HG02763 (cell line): ENCODE measurements at regions not wholly inside any gene's neighbourhood (a gene's known extent, or its start where the extent isn't known, plus 50 kb on each side); places are given as distances from the start of the nearest gene placed in this dataset.
"Not testable (repeated sequence)": the region's sequence is repeated elsewhere in the genome, so short reads cannot be mapped to it uniquely, and the experiment has no call there.

ENCODE experiments used
- ATAC-seq: cut with Tn5 transposase; IDR thresholded peaks from one replicate; pipeline ENCODE4 v1.9.1; 2021; ENCODE audit warnings: mild to moderate bottlenecking, moderate library complexity; ENCODE audit not compliant: unreplicated experiment

DNA sequence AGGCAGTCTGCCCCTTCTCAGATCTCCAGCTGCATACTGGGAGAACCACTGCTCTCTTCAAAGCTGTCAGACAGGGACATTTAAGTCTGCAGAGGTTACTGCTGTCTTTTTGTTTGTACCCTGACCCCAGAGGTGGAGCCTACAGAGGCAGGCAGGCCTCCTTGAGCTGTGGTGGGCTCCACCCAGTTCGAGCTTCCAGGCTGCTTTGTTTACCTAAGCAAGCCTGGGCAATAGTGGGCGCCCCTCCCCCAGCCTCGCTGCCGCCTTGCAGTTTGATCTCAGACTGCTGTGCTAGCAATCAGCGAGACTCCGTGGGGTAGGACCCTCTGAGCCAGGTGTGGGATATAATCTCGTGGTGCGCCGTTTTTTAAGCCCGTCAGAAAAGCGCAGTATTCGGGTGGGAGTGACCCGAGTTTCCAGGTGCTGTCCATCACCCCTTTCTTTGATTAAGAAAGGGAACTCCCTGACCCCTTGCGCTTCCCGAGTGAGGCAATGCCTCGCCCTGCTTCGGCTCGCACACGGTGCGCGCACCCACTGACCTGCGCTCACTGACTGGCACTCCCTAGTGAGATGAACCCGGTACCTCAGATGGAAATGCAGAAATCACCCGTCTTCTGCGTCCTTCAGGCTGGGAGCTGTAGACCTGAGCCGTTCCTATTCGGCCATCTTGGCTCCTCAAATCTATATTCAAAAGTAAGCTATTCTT lies 224.4 kb downstream of the ZNF326 start:
- ATAC-seq = not testable (repeated sequence)

DNA sequence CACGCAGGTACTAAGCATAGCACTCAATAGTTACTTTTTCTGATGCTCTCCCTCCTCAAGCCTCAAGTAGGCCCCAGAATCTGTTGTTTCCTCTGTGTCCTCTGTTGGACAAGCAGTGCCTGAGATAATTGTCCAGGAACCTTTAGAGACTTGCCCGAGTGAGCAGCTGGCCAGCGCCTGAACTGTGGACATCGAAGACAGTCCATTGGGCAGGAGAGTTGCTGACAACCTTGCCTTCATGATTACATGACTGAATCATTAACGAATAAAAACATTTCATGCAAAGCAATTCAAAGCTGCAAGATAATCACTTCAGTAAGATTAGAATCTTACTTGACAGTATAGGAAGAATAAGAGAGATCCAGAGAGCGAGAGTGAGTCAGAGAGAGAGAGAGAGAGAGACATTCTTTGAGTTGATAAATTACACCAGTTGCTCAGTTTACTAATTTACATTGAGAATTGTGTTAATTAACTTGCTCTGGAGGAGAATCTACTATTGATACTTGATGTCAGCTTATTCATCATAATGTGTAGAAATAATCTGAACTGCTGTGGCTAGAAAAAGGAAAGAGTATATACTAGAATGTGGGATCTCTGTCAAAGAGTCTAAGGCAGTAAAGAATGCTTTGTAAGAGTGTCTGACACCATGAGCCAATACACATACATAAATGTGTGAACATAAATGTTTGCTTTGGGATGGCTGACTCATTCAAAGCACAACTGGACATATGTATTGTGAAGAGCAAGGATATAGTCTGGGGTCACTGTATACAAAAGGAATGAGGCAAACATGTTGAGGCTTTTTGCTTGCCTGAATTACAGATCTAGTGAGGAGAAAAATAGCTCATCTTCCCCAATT lies 216.0 kb downstream of the ZNF326 start:
- no peak for ATAC-seq

DNA sequence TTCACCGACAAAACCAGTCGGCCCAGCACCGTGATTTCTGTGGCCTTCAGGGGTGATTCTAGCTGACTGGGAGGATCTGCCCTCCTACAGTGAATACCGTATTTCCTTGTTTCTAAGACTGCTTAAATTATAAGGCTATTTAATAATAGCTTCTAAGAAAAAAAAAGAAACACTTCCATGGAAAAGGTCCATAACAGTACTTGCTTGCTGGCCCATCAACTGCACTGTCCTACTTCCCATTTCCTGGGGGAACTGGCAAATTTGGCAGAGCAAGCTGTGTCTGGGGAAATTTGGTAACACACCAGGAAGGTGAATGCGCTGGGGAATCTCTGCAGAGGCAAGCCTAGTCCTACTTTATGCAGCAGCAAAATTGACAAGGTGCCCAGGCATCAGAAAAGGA lies 214.0 kb downstream of the ZNF326 start:
- no peak for ATAC-seq

DNA sequence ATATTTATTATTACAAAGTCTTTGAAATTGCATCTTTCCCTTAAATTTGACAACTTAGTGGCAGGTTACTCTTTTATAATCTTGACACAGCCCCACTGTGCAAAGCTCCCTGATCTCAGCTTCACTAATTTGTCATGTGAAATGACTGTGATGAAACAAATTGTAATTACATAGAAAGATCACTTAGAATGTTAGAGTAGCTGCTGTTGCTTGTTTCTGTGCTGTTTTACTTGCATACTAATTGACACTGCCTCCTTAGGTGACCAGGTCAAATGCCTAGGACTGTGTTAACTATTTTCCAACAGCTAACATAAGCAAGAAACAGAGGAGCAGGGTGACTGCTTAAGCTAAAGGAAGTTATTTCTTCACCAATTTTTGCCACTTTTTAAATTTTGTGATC lies 211.3 kb downstream of the ZNF326 start:
- no peak for ATAC-seq

DNA sequence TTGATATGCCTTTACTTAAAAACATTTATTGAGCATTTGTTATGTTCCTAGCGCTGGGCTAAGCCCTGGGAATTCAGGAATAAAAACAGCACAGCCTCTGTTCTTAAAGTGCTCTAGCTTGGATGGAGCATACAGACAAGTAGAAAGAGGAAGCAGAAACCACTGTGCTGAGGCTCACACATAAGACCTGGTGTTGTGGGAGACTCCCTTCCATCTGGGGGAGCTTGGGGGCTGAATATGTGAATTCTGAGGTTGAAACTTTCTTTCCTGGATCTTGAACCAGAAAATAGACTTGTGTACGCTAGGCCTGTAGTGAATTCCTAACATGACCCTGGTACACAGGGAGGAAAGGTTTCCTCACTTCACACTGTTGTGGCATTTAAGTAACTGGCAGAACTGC lies 209.9 kb downstream of the ZNF326 start:
- ATAC-seq = no peak

DNA sequence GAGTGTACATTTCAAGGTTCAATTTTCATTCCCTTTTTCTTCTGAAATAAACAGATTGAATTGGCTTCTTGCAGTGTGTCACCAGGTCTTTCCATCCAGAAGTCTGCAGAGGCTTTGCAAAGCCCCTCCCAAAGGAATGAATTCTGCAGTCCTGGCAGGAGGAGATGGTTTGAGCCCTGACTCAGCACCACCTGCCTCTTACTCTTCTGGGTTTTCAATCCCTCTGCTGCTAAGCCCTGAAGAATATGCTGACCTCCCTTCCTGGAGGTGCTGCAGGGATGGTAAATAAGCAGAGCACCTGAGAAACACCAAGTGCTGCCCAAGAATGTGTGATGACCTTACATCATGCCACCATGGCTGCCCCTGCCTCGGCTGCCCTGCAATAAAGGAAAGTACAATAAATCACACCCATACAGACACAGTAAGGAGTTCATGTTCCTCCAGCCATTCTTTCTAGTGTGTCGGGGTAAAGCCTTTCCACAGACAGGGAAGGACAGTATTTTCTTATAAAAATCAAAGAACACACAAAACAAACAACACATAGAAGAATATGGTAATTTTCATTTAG lies 209.2 kb downstream of the ZNF326 start:
- ATAC-seq = no peak

DNA sequence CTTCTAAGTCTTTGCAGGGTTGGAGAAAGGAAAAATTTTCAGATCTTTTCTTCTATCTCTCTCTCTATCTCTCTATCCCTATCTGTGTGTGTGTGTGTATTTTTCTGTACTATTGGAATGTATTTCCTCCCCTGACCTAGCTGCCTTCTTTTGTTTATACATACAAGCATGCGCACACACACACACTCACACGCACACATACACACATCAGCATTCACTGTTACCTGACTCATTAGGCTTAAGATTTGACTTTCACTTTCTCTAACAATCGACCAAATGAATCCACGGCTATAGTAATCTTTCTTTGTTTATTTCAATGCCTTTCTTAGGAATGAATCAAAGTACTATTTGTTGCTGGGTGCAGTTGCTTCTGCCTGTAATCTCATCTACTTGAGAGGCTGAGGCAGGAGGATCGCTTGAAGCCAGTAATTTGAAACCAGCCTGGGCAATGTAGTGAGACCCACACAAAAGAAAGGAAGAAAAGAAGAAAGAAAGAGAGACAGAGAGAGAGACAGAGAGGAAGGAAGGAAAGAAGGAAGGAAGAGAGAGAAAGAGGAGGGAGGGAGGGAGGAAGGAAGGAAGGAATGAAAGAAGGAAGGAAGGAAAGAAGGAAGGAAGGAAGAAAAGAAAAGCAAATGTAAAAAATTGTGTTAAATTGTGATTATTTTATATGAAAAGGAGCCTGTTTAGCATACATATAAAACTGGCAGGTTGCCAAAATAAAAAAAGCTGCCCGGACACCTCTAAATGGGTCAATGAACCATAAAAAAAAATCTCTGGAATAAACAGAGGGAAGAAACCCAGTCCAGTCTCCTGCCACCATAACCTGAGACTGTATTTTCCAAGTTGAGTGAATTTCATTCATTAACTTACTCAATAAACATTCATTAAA lies 206.8 kb downstream of the ZNF326 start:
- no peak for ATAC-seq

DNA sequence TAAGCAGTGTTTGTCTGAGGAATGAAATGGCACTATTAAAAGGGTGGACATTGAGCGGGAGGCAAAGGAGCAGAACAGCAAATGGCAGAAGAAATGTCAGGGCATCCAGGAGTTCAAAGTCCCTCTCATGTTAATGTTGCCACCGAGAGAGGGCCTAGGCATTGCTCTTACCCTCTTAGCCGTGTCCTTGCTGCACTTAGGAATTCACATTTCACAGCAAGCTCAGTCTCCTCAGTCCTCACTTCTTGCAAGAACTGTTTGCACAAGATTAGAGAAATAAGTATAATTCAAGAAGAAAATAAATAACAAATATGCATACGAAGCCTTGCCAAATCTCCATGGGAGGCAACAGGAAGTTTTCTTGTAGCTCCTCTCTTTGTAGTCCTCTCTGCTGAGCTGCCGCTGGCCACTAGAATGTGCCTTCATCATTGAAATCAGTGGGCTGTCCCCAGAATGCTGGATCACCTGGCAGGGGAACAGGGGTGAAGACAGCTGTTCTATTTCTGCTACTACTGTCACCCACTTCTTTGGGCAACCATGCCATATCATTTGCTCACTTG lies 205.8 kb downstream of the ZNF326 start:
- ATAC-seq = no peak

DNA sequence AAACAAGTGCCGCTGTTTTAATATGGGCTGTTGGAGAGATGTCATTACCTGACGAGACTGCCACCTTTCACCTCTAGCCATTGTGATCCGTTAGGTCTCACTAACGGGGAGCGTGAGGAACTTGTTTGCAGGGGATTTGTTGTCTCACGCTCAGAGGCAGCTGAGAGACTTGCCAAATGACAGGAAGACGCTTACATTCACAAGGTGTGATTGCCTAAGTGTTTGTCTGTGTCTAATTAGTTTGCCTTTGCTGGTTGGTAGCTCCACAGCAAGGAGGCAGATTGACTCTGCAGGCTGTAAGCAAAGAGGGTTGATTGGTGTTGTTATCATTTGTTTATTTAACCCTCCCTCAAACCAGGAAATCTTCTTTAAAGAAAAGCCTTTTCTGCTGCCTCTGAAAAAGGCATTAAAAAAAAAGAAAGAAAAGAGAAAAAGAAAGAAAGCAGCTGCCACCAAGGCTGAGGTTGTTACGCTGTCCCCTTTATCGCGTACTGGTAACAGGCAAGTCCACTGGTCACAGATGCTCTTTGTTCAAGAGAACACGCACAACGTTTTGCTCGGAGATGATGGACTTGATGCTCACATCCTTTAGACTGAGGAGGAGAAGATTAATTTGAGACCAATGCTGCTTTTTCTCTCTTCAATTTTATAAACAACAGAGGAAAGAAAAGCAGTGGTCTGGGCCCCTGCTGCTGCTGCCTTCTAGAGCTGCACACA lies 203.9 kb downstream of the ZNF326 start:
- ATAC-seq = no peak

DNA sequence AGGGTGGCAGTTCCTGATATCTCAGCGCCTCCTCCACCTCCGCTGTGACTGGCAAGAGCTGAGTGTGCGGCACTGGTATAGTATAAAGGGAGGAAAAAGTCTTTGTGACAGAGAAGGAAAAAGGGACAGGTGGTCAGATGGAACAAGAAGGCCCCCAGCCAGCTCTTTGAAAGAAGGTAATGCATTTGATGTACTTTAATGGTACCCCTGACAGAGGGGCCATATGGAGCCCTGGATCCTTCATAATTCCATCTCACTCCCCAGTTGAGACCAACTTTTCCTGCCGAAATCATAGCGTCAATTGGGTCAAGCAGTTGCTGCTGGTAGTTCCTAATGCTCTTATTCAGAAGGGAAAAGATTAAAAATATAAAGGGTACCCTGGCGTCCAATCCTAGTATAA lies 198.2 kb downstream of the ZNF326 start:
- no peak for ATAC-seq

DNA sequence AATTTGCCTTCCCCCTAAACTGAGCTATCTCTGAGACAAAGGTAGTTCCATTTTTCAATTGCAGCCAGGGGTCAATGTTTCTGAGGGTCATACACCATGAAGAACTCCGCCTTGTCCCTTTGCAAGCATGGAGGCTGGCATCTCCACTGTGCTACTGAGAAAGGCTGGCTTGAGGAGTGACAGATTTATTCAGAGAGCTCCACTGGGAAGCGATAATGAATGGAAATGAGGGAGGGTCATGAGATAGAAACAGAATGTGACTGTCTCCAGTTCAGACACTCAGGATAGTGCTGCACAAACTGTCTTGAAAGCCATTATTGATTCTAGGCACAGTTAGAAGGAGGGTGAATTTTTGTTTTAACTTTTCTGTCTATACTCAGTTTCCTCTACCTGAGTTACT lies 197.5 kb downstream of the ZNF326 start:
- no peak for ATAC-seq

DNA sequence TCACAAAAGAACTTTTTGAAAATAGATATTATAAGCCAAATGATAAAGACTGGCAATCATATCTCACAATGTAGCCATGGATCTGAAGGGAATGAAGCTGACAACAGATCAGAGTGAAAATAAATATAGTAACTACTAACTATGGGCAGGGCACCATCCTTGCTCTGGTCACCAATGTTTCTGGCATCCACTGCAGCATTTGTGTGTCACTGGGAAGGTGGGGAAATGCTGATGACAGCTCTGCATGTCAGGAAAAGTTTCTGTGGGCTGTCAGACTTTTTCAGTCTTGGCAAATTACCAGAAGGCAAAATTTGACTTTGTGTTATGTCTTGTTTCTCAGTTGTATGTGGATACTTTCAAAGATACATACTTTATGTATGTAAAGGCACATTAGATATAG lies 195.6 kb downstream of the ZNF326 start:
- no peak for ATAC-seq

DNA sequence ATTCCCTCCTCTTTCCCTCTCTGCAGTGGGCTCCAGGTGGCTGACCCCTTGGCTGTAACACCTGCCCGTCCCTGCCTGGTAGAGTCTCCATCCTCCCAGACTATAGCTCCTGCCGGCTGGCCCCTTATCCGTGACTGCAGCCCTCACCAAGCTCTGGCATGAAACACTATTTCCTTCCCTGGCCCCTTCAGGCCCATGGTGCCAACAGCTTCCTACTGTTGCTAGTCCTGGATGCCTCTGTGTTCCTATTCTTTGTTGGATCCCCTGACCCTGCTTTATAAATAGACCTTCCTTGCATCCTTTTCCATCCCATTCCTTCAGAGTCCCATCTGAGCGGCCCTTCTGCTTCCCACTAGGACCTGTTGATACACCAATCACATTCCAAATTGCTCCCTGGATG lies 195.0 kb downstream of the ZNF326 start:
- no peak for ATAC-seq

DNA sequence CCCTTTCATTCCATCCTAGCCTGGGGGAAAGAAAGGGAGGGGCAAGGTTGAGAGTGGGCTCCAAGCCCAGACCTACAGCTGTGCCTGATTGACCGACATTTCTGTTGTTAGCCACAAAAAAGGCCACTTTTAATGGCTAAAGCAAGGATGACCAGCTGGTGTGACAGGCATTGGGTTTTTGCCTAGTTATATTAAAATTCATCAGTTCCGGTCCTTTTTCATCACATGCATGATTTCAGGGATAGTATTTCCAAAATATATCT lies 192.3 kb downstream of the ZNF326 start:
- ATAC-seq = no peak

DNA sequence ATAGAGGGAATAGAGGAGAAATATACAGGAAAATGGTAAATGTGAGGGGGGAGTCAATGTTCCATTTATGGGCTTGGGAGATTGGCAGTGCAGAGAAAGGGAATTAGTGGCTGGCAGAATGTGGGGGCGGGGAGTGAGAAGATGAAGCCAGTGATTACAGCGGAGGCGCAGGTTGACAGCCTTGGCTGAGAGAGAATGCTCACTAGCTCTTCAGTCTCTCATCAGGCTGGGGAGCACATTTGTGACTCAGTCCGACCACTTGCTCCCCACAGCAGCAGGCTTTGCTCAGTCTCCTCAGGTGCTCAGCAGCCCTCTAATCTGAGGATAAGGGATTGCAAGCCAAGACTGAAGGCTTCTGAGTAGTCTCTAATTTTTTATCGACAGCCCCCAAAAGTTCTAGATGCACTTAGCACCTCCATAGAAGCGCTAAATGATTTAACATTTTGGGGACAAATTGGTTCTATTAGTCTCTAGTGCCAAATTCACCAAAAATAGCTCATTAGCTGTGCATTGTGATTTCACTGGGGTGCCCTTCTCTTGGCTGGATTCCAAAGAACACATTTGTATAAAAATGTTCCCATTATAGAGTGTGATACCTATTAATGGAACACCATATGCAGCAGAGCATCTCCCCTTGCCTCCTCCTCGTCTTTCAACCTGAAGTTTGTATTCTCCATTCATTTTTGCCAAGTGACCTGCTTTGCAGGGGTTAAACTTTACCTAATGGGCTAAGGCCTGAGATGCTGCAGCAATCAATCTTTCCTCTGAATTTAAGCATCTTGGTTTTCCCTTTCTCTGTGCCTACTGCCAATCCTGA lies 191.8 kb downstream of the ZNF326 start:
- no peak for ATAC-seq

DNA sequence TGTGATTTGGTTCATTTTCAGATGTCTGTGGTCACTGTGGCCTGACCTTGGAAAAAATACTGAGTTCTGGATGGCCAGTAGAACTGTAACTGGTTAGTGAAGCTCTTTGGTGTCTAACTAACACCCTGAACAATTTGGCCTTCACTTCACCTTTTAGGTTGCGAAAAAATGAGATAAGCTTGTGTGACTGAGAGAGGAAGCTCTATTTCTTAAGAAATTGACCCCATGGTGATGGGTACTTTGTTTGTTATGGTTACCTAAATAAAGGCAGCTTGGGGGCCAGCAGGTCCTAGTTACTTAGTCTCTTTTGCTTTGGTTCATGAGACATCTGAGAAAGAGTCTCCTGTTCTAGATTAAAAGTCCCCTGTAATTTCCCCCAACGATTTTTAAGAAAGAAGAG lies 181.6 kb downstream of the ZNF326 start:
- ATAC-seq = no peak

DNA sequence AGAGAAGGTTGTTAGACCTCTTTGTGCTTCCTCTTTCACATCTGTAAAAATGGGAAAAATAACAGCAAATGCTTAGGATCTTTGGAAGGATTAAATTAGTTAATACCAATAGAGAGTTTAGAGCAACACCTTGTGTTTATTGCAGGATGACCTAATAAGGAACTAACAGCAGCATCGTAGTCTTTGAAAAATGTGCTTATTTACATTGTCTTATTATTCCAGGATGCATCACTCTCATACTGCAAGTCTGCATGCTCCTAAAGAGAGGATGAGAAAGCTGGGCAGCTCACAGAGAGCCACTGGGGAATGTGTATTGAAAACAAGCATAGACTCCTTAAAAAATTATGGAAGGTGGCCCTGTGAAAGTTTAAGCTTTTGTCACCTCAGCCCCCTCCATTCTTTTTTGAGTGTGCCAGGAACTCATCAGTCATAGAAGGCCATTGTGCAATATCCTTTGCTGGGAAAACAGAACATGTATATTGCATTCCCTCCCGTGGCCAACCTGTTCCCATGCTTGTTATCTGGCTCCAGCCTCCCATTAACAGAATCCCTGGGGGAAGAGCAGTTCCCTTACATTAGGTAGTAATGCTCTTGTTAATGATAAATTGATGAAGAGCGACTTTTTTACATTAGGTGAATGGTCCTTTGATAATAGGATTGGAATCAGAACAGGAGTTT lies 180.7 kb downstream of the ZNF326 start:
- no peak for ATAC-seq

DNA sequence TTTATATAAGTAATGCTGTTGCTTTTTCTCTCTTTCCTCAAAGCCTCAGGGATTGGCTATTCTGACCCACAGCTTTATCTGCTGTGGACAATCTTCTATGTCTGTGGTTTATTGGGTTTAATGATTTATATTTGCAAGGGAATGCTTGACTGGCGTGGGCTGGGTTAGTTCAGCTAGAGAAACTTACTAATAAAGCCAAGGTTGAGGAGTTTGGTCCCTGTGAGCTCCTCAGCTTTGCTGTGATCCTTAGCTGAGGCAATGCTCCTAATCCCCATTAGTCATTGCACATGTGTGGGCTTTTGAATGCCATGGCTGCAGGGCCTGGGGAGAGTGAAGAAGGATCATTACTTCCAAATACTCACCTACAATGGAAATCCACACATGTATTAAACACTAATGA lies 179.3 kb downstream of the ZNF326 start:
- ATAC-seq = no peak

DNA sequence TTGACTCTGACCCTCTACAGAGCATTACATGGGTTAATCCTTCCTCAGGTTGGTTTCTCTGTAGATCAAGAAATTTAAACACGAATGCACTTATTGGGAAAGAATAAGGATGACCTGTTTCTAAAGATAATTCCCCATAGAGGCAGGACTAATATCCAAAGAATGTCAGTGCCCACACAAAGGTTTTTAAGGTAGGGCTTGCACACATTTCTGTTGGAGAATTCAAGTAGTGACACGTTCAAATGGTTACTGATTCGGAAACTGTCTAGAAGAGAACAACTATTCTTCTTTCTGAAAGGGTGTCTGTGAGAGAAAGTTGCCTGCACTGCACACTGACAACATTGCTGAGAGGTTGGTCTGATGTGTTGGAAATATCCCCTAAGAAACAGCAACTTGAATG lies 167.3 kb downstream of the ZNF326 start:
- ATAC-seq = no peak
